ENCODE measurements at regions not wholly inside any gene's neighbourhood (a gene's known extent, or its start where the extent isn't known, plus 50 kb on each side); places are given as distances from the start of the nearest gene placed in this dataset.
"Not testable (repeated sequence)": the region's sequence is repeated elsewhere in the genome, so short reads cannot be mapped to it uniquely, and the experiment has no call there.

- not testable (repeated sequence) for H3K9me3 ChIP-seq (ENCODE audit: control insufficient read depth in 2 of 2, insufficient read depth in 1 of 2, low read length in 1 of 2); H3K27me3 ChIP-seq (ENCODE audit: control insufficient read depth in 2 of 2, insufficient read depth in 1 of 2, low read length in 1 of 2); H3K36me3 ChIP-seq (ENCODE audit: control insufficient read depth in 2 of 2, insufficient read depth in 2 of 2, low read length in 1 of 2); H3K4me1 ChIP-seq (ENCODE audit: control insufficient read depth in 2 of 2, insufficient read depth in 2 of 2, low read length in 2 of 2); H3K27ac ChIP-seq (ENCODE audit: low read depth in 1 of 2, low read length in 1 of 2); H3K4me3 ChIP-seq (ENCODE audit: low read length in 2 of 2)
- DNase-seq (ENCODE audit: low read depth in 6 of 9, low spot score in 9 of 9) = peak in 1 of 9 donors; percentile 8
- WGBS = no CpG with 5 or more reads among the region's 26 CpGs
These were observed 174.3 kb downstream of the PLS3 start for GRCh38 chrX:115735269-115735668.

All from thymus (tissue), 11 donors.